Heart right ventricle (tissue), 16 donors: ENCODE measurements at regions not wholly inside any gene's neighbourhood (a gene's known extent, or its start where the extent isn't known, plus 50 kb on each side); places are given as distances from the start of the nearest gene placed in this dataset.

Experiments
- ATAC-seq, 8 donors: fragments of 200-7000 bp; cut with Tn5 transposase; one replicate each; pipeline ENCODE4 v1.9.1; 2020; ENCODE audit warnings: mild to moderate bottlenecking in 8 of 8, moderate library complexity in 8 of 8, moderate number of reproducible peaks in 1 of 8
- DNase-seq, 2 donors: peaks; one replicate each; pipeline ENCODE4 v3.0.0-alpha.2; 2020
- H3K27ac ChIP-seq, 10 donors: fragments of 200-600 bp; sonication (generic) in 2 of 10; one replicate each; pipeline versions ENCODE4 v1.5.0 to v1.8.0; 2020 to 2022; ENCODE audit warnings: mild to moderate bottlenecking in 3 of 10
- H3K27me3 ChIP-seq, 7 donors: fragments of 200-600 bp; one replicate each; pipeline ENCODE4 v1.8.0; 2021 to 2022; ENCODE audit warnings: mild to moderate bottlenecking in 2 of 7
- H3K36me3 ChIP-seq, 9 donors: fragments of 200-600 bp; sonication (generic) in 1 of 9; one replicate each; pipeline versions ENCODE4 v1.5.0 to v1.8.0; 2020 to 2022; ENCODE audit warnings: mild to moderate bottlenecking in 2 of 9
- H3K4me1 ChIP-seq, 9 donors: fragments of 200-600 bp; sonication (generic) in 1 of 9; one replicate each; pipeline versions ENCODE4 v1.5.0 to v1.8.0; 2020 to 2022; ENCODE audit warnings: mild to moderate bottlenecking in 4 of 9
- H3K4me3 ChIP-seq, 10 donors: fragments of 200-600 bp; sonication (generic) in 2 of 10; one replicate each; pipeline versions ENCODE4 v1.5.0 to v1.8.0; 2020 to 2022; ENCODE audit warnings: mild to moderate bottlenecking in 7 of 10, moderate library complexity in 2 of 10
- H3K9me3 ChIP-seq, 11 donors: fragments of 200-600 bp in 10 of 11; sonication (generic) in 2 of 11; one replicate each; pipeline versions ENCODE4 v1.5.0 to v1.8.0; 2013 to 2022; ENCODE audit warnings: mild to moderate bottlenecking in 2 of 11, control low read depth in 1 of 11, moderate library complexity in 1 of 11
- CTCF ChIP-seq, 9 donors: fragments of 200-600 bp; sonication (generic) in 2 of 9; IDR thresholded peaks; one replicate each; pipeline versions ENCODE4 v1.5.0 to v1.8.0; 2021 to 2022; ENCODE audit warnings: antibody characterized with exemption in 9 of 9, mild to moderate bottlenecking in 5 of 9, moderate library complexity in 1 of 9
- WGBS, 2 donors: extraction: QIAGEN DNeasy Blood & Tissue Kit; methylation state at CpG; one replicate each; pipeline ENCODE4 v1.1.7; 2013; ENCODE audit warnings: inconsistent platforms in 1 of 2; 5-methylcytosine and 5-hydroxymethylcytosine counted together
- intact Hi-C, 10 donors: fragments of 100-400 bp; cut with DNase I; formaldehyde crosslinking; loops; one replicate each; pipeline versions ENCODE4 v1.11.1 to v1.14.2; 2022
- donor health status: Arrhythmogenic right ventricular cardiomyopathy.
- donor health status: ischemic (EF 13 %, LVEDD 7.1; RV severe dilation, severe dysfunction).
- donor health status: healthy with polysubstance abuse.
- donor health status: DM: no; HTN: yes; CAD: no.
- donor health status: DM: no; HTN: no; CAD: no.
- donor health status: ischemic (EF 25% LVEDD 6.9; RV normal size, moderate dysfunction).
- donor health status: ischemic (EF 25% LVEDD 5.7; RV mildly dilated, moderate dysfunction).
- donor health status: healthy.
- donor health status: DM: yes; HTN: yes; CAD: no.
- donor health status: Ischemic cardiomyopathy.
- donor health status: ischemic (EF 35%, LVEDD 5.7; RV mildly dilated, moderate dysfunction).
- donor health status: nonischemic (EF 11% LVEDD 7.7; RV severe dilation, severe dysfunction).
- donor health status: DM: yes; HTN: yes; CAD: no.
- donor health status: PGD.
- donor health status: ischemic (EF 29% LVEDD 5.4; RV normal size, mild dysfunction).
- donor health status: nonischemic (EF 23%, LVEDD 6.1; RV moderate dilation, normal function).

GRCh38 chr13:110784704-110785103 lies 71.2 kb downstream of the ING1 start:
- ATAC-seq (no peak), DNase-seq (no peak)
- H3K4me1 ChIP-seq, result no peaks in the 10 kb centered on the region
- 86 to 92% methylated on average over 2 of the region's 2 CpGs for WGBS, 2 donors
- no peak overlapping the region for H3K27ac ChIP-seq
- no peak for TF ChIP-seq CTCF (IDR thresholded peaks at IDR 0.05)
- H3K9me3 ChIP-seq, result peaks cover 0 to 13% (median 0%) of the 10 kb centered on the region in 11 donors
- intact Hi-C loops, result no loop called here
- H3K4me3 ChIP-seq, result no peak overlapping the region
- no peaks in the 10 kb centered on the region for H3K36me3 ChIP-seq
- H3K27me3 ChIP-seq, result no peaks in the 10 kb centered on the region

- H3K4me1 ChIP-seq, result no peaks in the 10 kb centered on the region
- 94% methylated on average over 14 of the region's 14 CpGs for WGBS, 2 donors
- DNase-seq, result no peak
- intact Hi-C loops, result no loop called here
- H3K27ac ChIP-seq, result no peak overlapping the region
- no peaks in the 10 kb centered on the region for H3K36me3 ChIP-seq
- peaks cover 0 to 39% (median 23%) of the 10 kb centered on the region in 11 donors for H3K9me3 ChIP-seq
- ATAC-seq, result no peak
- peaks cover 0 to 4% (median 0%) of the 10 kb centered on the region in 7 donors for H3K27me3 ChIP-seq
- no peak for TF ChIP-seq CTCF (IDR thresholded peaks at IDR 0.05)
- H3K4me3 ChIP-seq, result no peak overlapping the region
Observed at GRCh38 chr13:110788778-110789177, 75.3 kb downstream of the ING1 start.

- Histone ChIP-seq H3K4me1 (no peaks in the 10 kb centered on the region), H3K27ac (no peak overlapping the region), H3K27me3 (peaks cover 0 to 11% (median 0%) of the 10 kb centered on the region in 7 donors), H3K36me3 (no peaks in the 10 kb centered on the region), H3K9me3 (peaks cover 0 to 41% (median 23%) of the 10 kb centered on the region in 11 donors), H3K4me3 (no peak overlapping the region)
- ATAC-seq (no peak), DNase-seq (no peak)
- intact Hi-C loops, result no loop called here
- WGBS, 2 donors, result 94 to 95% methylated on average over 2 of the region's 2 CpGs
- no peak for TF ChIP-seq CTCF (IDR thresholded peaks at IDR 0.05)
Observed at GRCh38 chr13:110789871-110790270, 76.4 kb downstream of the ING1 start.

GRCh38 chr13:110790371-110790770 lies 76.9 kb downstream of the ING1 start:
- no peak overlapping the region for H3K27ac ChIP-seq
- intact Hi-C loops, result no loop called here
- 92 to 93% methylated on average over 3 of the region's 3 CpGs for WGBS, 2 donors
- no peak for DNase-seq
- no peaks in the 10 kb centered on the region for H3K4me1 ChIP-seq
- no peak for ATAC-seq
- H3K4me3 ChIP-seq, result no peak overlapping the region
- H3K36me3 ChIP-seq, result no peaks in the 10 kb centered on the region
- peaks cover 0 to 41% (median 23%) of the 10 kb centered on the region in 11 donors for H3K9me3 ChIP-seq
- H3K27me3 ChIP-seq, result peaks cover 0 to 11% (median 0%) of the 10 kb centered on the region in 7 donors
- TF ChIP-seq CTCF (IDR thresholded peaks at IDR 0.05), result no peak
